ENCODE measurements at regions not wholly inside any gene's neighbourhood (a gene's known extent, or its start where the extent isn't known, plus 50 kb on each side); places are given as distances from the start of the nearest gene placed in this dataset.

DNA sequence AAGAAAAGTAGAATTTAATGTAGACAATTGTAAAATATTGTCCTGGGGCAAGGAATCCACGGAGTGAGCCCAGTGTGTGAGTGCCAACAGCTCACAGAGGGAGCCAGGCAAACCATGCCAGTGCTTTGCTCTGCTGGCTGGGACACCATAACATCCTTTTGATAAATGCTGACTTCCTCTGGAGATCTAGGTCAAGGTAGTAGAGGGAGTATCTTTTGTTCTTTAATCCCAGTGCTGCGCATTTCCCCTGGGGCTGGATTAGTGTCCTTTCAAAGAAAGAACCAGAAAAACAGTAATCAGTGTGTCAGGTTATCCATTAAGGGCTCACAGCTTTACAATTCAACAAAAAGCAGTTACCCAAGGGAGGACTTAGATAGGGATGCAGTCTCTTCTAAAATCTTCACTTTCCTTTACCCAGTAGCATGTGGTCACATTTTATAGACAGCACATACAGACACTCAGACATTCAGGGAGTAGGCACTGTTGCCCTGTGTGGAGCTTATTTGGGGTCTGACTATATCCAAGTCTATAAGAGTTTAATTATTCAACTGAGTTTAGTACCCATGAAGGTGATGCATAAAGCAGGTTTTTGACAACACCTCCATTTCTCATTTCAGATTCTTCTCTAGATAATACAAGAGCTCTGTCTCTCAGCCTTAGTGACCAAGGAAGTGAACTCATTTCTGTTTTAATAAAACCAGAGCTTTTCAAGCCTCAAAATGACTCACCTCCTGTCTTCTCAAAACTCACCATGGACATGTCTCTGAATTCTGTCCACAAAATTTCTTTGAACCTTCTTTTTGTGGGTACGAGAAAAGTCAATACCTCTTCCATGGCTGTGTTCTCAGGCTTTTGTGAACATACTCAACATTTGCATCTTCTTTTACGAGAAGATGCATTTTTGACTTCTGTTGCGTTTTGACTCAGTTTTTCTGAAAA, 215.3 kb downstream of the BRINP2 start:
- DNase-seq = no peak

DNA sequence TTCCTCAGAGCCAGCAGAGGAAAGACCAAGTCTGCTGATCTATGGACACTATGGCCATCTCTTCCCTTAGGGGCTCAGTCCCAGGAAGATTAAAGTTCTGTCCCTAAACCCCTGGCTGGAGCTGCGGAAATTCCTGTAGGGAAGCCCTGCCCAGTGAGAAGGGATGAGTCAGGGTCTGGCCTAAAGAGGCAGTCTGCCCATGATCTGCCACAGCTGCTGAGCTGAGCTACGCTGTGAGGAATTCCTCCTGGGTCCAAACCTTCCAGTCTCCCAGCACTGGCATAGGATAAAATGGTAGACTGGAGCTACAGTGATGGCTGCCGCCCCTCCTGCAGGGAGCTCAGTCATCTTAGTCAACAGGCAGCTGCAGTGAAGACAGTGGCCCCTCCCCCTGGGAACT, 213.7 kb downstream of the BRINP2 start:
- no peak for DNase-seq

DNA sequence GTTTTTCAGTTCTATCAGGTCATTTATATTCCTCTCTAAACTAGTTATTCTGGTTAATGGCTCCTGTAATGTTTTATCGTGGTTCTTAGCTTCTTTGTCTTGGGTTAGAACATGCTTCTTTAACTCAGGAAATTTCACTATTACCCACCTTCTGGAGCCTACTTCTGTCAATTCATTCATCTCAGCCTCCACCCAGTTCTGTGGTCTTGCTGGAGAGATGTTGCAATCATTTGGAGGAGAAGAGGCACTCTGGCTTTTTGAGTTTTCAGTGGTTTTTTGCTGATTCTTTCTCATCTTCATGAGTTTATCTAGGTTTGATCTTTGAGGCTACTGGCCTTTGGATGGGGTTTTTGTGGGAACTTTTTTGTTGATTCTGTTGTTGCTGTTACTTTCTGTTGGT, 213.0 kb downstream of the BRINP2 start:
- no peak for DNase-seq

DNA sequence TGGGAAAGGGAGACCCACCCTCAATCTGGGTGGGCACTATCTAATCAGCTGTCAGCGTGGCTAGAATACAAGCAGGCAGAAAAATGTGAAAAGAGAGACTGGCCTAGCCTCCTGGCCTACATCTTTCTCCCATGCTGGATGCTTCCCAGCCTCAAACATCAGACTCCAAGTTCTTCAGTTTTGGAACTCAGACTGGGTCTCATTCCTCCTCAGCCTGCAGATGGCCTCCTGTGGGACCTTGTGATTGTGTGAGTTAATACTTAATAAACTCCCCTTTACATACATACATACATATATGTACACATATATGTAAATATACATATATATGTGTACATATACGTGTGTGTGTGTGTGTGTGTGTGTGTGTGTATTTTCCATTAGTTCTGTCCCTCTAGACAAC, 207.1 kb downstream of the BRINP2 start:
- no peak for DNase-seq

DNA sequence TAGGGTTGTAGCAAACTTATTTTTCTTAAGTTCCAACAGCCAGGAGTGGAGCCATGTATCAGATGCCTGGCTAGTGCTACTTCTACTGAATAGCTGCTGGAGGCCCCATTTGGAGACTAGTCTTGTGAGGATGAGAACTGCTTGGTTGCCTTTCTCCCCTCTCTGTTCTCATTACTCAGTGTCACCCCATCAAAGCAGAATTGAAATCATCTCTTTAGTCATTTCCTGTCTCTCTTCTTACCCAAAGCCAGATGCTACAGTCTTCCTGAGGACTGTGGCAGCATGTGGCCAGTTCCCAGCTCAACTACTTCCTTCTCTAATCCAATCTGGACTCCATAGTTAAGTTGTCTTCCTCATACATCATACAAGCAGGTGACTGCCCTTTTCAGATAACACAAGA, 197.5 kb downstream of the BRINP2 start:
- no peak for DNase-seq

DNA sequence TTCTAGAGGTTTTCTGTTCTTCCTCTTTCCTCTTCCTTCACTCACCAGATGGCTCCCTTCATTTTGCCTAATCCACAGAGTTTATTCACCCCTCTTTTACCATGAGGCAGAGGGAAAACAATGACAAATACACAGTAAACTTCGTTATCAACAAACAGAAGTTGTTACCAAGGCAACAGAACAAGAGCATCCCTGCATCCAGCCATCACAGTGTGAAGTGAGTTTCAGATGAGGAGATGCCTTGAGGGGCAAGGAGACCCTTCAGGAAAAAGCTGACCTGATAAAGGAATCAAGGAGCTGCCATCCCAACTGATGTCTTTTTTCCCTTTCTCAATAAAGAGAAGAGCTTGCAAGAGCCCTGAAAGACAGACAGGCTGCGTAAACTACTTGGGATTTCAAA, 195.3 kb downstream of the BRINP2 start:
- no peak for DNase-seq

DNA sequence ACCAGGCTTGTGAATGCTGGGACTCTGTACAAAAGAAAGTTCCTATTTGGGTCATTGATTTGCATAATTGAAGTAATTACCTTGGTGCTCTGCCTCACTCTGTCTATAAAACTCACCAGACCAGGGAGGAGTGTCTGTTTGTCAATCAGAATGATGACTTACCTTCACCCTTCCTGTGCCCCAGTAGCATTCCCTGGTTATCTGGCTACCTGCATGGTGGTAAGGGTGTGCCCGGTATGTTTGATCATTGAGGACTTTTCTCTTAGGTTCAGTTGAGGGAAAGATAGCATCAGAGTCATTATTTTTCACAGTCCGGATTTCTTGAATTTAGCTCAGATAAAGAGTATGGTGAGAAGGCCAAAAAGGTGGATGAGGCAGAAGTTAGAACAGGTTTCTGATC, 190.0 kb downstream of the BRINP2 start:
- no peak for DNase-seq

DNA sequence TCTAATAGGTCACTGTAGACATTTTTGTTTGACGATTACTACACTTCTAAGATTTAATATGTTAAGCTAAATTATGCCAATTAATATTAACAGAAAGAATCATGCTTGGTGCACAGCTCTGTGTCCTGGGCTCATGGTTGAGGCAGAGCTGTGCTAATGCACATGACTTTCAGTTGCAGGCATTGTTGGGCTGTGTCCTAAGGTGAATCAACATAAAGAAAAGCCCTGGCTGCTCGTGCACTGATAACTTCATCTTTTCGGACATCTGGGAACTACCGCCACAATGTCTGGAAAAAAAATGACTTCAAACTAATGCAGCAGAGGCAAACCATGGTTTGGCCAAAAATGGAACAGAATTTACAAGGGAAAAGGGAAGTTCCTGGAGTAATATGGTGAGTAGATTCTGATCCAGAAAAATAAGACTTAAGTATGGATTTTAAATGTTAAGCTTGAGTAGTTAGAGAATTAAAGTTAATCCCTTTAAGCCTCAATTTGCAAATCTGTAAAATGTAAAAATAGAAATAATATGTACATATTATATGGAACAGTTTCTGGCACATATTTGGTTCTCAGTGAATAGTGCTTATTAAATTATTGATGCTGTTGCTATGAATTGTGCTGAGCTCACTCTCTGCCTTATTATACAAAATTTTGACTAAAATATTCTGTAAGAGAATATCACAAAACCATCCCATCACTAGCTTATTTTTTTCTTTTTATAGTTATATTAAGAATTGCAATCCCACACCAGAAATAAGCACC, 186.1 kb downstream of the BRINP2 start:
- no peak for DNase-seq

DNA sequence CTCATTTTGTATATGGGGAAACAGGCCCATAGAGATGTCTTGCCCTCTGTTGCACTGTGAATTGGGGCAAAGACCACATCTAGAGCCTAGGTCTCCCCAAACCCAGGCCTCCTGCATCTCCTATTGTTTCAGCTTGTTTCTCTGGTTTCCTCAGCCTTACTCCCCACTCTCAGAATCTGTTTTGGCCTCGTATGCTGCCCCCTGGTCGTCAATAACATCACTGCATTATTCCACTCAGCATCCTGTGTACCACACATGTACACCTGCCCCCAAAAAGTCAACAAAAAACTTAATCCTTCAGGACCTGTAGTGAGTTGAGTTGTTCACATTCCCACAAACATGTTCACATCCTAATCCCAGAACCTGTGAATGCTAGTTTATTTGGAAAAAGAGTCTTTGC, 184.8 kb downstream of the BRINP2 start:
- no peak for DNase-seq

DNA sequence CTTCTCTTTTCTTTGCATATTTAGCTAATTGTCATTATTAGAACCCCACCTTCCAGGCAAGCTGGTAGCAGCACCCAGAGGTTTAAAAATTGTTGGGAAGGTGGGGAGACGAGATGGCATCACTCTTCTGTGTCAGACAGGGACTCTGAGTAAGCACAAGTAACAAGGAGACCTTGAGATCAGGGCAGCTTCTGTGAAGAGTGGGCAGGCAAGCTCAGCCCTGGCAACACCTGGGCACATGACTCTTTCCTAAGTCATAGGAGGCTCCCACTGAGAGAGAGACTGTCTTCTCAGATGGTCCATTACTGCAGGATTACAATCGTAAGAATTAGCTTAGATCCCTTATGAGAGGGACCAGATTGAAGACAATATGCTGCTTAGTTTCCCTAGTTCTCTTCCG, 183.5 kb downstream of the BRINP2 start:
- DNase-seq = no peak

DNA sequence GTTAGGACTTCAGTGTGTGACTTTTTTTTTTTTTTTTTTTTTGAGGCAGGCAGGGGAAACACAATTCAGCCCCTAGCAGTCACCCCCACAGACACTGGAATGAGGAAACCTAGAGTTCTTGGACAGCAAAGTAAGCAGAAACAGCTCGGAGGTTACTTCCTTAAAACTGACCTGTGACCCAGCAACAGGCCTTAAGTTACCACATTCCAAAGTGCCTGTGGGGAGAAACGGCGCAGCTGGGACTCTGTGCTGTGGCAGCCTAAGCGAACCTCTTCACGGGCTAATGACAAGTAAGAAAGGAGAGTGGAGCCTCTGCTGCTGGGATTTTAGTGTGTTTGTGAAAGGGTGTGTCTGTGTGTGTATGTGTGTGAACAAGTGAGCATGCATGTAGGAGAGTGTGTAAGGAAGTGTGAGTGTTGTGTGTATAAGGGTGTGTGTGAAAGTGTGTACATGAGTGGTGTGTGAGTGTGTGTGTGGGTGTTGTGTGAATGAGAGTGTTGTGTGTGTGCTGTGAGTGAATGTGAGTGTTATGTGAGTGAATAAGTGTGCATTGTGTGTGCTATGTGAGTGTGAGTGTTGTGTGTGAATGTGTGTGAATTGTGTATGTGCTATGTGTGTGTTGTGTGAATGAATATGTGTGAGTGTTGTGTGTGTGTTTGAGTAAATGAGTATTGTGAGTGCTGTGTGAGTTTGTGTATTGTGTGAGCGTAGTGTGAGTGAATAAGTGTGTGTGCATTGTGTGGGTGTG, 180.8 kb downstream of the BRINP2 start:
- no peak for DNase-seq

DNA sequence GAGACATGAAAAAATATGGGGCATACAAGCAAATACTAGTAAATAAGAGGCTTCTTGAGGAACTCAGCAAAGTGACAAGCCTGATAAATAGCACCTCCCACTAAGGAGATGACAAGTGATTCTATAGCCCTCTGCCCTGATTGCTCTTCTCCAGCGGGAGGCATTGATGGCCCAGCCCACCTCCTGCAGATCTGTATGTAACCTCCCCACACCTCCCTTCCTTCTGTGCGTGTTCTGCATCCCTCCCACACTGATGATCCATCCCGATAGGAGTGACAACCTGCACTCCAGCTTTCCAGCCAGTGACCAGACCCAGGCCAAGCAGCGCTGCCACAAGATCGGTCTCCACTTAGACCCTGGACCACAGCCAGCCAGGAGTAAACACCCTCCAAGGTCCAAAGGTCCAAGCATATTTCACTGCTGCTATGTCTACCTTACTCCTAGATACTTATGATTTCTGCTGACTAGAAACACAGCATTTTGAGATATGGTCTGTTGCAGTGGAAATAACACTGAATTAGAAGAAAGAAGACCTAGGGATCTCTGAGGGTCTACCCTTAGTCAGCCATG, 176.1 kb downstream of the BRINP2 start:
- DNase-seq = no peak

DNA sequence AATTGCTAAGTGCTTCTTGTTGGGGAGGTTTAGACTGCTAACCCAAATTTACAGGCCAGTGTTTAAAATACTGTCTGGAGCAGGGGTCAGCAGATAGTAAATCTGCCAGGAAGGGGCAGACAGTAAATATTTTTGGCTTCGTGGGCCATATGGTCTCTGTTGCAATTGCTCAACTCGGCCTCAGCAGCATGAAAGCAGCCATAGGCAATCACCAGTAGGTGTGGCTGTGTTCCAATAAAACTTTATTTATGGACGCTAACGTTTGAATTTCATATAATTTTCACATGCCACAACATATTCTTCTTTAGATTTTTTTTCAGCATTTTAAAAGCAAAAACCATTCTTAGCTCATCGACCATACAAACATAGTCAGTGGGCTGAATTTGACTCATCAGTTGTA, 172.7 kb downstream of the BRINP2 start:
- no peak for DNase-seq

DNA sequence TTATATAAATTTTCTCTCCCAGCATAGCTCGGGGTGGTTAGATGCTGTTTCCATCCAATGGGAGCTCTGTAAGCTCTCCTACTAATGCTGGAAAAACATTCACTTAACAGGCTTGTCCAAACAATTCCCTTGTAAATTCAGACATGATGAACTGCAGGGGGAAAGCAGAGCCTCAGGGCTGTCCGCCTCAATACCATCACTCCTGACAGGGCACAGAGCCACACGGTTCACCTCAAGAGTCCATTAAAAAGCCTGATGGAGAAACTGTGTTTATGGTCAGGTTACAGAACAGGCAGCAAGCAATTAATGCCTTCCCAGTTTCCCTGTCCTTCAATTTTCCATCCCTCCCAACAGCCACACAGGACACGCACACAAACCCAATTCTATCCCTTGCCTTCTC, 171.0 kb downstream of the BRINP2 start:
- no peak for DNase-seq

DNA sequence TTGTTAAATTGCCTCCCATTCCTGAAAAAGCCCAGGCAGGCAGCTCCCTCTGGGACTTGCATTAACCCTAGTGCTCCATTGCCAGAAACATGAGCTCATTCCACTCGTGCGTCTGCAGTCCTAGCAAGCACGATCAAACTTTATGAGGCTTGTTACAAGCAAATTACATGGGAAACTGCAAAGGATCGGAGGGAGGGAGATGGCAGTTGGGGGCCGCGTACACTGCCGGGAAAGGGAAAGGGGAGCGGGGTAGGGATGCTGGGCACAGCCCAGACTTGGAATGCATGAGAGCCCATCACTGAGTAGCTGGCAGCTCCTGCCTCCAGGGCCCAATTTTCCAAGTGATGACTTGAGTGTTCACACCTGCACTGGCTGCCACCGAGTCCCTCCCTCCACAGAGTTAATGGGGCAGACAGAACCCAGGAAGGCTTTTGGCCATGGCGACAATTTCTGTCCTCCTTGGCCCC, 169.9 kb downstream of the BRINP2 start:
- no peak for DNase-seq

DNA sequence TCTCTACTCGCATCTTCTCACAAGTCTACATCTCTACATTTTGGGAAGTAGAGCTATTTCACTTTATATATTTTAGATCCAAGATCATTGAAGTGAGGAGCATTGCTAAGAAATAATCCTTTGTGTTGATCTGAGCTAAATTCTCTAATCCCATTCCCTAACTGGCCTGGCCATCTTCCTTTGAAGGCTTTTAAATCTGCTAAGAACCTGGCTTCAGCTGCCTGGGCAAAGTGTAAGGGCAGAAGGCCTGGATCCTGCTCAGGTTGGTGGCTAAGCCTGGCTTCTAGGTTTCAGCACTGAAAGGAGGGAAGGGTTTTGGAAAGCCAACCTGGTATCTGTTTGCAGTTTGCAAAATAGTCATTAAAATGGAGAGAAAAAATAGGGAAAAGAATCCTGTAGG, 167.6 kb downstream of the BRINP2 start:
- DNase-seq = no peak

DNA sequence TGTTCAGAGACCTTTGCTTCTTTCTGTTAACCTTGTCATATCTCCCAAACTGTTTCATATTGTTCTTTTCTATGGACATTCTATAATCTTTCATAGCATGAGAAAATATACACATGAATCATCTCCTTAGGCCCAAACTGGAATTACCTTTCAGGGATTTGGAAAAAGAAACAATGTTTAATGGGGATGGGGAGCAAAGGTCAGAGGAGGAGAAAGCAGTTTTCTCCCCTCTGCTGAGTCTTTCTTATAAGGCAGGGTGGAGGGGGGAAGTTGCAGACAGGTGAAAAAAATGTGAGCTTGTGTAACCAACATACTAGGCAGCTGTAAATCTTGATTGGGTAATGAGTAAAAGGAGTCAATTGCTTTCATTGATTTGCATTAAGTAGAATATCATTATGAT, 164.1 kb downstream of the BRINP2 start:
- no peak for DNase-seq

DNA sequence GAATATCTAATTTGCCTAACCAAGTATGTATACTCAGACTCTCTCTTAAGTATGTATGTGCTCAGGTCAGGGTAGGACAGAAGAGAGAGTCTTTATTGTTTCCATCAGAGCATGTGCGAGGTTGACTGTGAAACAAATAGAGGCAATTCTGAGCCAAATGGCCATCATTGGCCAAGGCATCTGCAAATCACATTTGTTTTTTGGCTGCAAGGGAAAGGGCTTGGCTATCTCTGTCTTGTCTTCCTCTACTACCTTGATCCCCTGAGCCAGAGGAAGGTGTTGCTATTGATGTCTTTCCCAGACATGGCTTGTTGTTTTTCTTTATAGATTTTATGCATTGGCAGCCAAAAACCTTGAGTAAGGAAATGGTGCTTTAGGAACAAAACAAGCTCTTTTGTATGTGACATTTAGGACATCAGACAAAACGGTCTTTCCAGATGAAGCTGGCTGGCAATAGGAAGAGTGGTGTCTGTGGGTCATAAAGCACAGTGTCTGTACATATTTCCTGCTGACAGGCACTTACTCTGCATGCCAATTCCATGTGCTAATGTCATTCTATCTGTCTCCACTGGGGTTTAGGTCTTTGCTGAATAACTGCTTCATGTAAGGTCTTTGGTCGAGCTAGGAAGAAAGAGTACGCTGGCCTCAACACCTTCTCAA, 163.3 kb downstream of the BRINP2 start:
- DNase-seq = no peak
